Karpas-422 (cell line): ENCODE measurements at regions not wholly inside any gene's neighbourhood (a gene's known extent, or its start where the extent isn't known, plus 50 kb on each side); places are given as distances from the start of the nearest gene placed in this dataset.

Experiments used
- DNase-seq: peaks from one replicate; pipeline ENCODE4 v3.0.0-alpha.2; 2015
- H2AFZ ChIP-seq: fragments of 200-600 bp; sonication (generic); 2 replicates; pipeline ENCODE4 v1.6.1; 2014; ENCODE audit warnings: antibody characterized with exemption, low read length, mixed read lengths
- H3K27ac ChIP-seq: fragments of 200-600 bp; sonication (generic); 2 replicates; pipeline ENCODE4 v1.5.1; 2014; ENCODE audit warnings: mild to moderate bottlenecking, low read length, moderate library complexity
- H3K27me3 ChIP-seq: fragments of 200-600 bp; sonication (generic); 2 replicates; pipeline ENCODE4 v1.6.1; 2014; ENCODE audit warnings: low read length, mixed read lengths
- H3K36me3 ChIP-seq: fragments of 200-600 bp; sonication (generic); 2 replicates; pipeline ENCODE4 v1.6.1; 2014; ENCODE audit warnings: low read length, mixed read lengths; ENCODE audit not compliant: insufficient read depth
- H3K4me1 ChIP-seq: fragments of 200-600 bp; sonication (generic); 2 replicates; pipeline ENCODE4 v1.6.1; 2014; ENCODE audit warnings: mild to moderate bottlenecking, low read length, mixed read lengths
- H3K4me2 ChIP-seq: fragments of 200-600 bp; sonication (generic); 2 replicates; pipeline ENCODE4 v1.6.1; 2014; ENCODE audit warnings: low read length, low read depth, mild to moderate bottlenecking; ENCODE audit not compliant: poor library complexity, severe bottlenecking
- H3K4me3 ChIP-seq: fragments of 200-600 bp; sonication (generic); 2 replicates; pipeline ENCODE4 v1.5.1; 2014; ENCODE audit warnings: mild to moderate bottlenecking, antibody characterized with exemption, low read length, mixed read lengths
- H3K79me2 ChIP-seq: fragments of 200-600 bp; sonication (generic); 2 replicates; pipeline ENCODE4 v1.6.1; 2014; ENCODE audit warnings: mild to moderate bottlenecking, low read length, mixed read lengths
- H3K9ac ChIP-seq: fragments of 200-600 bp; sonication (generic); 2 replicates; pipeline ENCODE4 v1.6.0; 2014; ENCODE audit warnings: low read length
- H3K9me2 ChIP-seq: fragments of 200-600 bp; sonication (generic), shearing (Covaris generic); replicated peaks from 2 replicates; pipeline ENCODE4 v1.6.0; 2014; ENCODE audit warnings: mild to moderate bottlenecking, low read length, moderate library complexity; ENCODE audit not compliant: insufficient read depth
- H3K9me3 ChIP-seq: fragments of 300-700, 200-600 bp; sonication (generic); 2 replicates; pipeline ENCODE4 v1.6.1; 2014; ENCODE audit warnings: low read length, mixed read lengths
- H4K20me1 ChIP-seq: fragments of 200-600 bp; sonication (generic); 2 replicates; pipeline ENCODE4 v1.6.1; 2014; ENCODE audit warnings: mild to moderate bottlenecking, antibody characterized with exemption, low read length, low read depth; ENCODE audit not compliant: insufficient read depth

DNA sequence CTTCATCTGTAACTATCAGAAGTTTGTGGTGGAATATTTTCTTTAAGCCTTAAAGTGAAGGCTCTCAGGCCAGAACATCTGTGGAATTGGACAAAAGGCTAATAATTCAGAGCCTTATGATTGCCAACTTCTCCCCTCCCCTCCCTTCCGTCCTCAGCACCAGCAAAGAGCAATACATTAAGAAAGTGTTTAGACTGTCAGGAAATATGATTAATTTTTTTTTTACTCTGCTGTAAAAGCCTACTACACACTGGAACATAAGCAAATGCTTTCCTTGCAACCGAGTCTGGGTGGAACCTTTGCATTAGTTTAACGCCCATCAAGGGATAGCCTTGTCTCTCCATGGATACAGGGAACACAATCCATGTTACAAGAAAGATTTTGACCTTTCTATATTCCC lies 110.3 kb upstream of the TARS1 start:
- H3K27ac ChIP-seq, result no peak overlapping the region

DNA sequence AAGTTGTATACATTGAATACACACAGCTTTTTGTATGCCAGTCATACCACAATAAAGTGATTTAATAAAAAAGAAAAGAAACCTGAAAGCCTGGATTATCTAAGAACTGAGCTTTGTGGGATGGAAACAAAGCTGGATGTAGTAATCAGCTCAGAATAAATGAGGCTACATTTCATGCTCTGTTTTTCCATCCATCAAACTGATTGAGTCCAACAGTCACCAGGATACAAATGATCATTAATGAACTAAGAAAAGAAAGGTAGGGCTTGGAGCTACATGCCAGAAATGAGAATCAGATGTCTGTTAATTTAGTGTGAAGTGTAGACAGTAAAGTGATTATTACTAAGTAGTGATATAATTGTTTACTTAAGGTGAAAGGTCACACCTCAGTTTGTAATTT lies 109.8 kb upstream of the TARS1 start:
- Histone ChIP-seq H3K79me2 (no peaks in the 10 kb centered on the region), H3K4me2 (no peak overlapping the region), H3K9ac (no peak overlapping the region), H3K36me3 (no peaks in the 10 kb centered on the region), H3K4me3 (no peak overlapping the region), H3K27ac (no peak overlapping the region), H3K9me2 (no peaks in the 10 kb centered on the region), H3K27me3 (no peaks in the 10 kb centered on the region), H4K20me1 (no peaks in the 10 kb centered on the region), H3K4me1 (no peaks in the 10 kb centered on the region), H2AFZ (no peak overlapping the region), H3K9me3 (no peaks in the 10 kb centered on the region)
- DNase-seq, result no peak

More for the DNA sequence above, 110.3 kb upstream of the TARS1 start:
- Histone ChIP-seq H3K4me1 (no peaks in the 10 kb centered on the region), H2AFZ (no peak overlapping the region), H4K20me1 (no peaks in the 10 kb centered on the region), H3K9ac (no peak overlapping the region), H3K36me3 (no peaks in the 10 kb centered on the region), H3K4me3 (no peak overlapping the region), H3K9me2 (no peaks in the 10 kb centered on the region), H3K4me2 (no peak overlapping the region), H3K79me2 (no peaks in the 10 kb centered on the region), H3K9me3 (no peaks in the 10 kb centered on the region), H3K27me3 (no peaks in the 10 kb centered on the region)
- DNase-seq, result no peak

DNA sequence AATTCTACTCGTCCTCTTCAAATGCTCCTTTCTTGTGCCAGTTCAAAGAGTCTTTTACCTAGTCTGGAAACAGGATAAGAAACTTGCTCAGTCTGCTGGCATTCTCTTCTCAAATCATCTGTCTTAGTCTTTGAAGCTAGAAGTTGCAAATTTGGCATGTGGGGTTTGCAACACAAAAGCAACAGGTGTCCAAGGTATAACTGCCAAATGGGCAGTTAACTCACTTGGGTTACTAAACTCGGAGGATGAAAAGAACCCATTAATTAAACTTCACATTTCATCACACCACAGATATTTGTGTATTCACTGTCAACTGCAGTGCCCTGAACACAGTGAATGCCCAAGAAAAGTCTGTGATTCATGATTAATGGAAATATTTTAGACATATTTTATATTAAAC lies 108.0 kb upstream of the TARS1 start:
- H3K36me3 ChIP-seq, result no peaks in the 10 kb centered on the region
- no peak overlapping the region for H3K9ac ChIP-seq
- no peak overlapping the region for H3K4me3 ChIP-seq
- H3K4me1 ChIP-seq, result no peaks in the 10 kb centered on the region
- no peak overlapping the region for H3K4me2 ChIP-seq
- H3K9me3 ChIP-seq, result no peaks in the 10 kb centered on the region
- DNase-seq, result no peak
- no peaks in the 10 kb centered on the region for H3K9me2 ChIP-seq
- no peaks in the 10 kb centered on the region for H4K20me1 ChIP-seq
- H3K27ac ChIP-seq, result no peak overlapping the region
- no peaks in the 10 kb centered on the region for H3K79me2 ChIP-seq
- no peaks in the 10 kb centered on the region for H3K27me3 ChIP-seq
- no peak overlapping the region for H2AFZ ChIP-seq

DNA sequence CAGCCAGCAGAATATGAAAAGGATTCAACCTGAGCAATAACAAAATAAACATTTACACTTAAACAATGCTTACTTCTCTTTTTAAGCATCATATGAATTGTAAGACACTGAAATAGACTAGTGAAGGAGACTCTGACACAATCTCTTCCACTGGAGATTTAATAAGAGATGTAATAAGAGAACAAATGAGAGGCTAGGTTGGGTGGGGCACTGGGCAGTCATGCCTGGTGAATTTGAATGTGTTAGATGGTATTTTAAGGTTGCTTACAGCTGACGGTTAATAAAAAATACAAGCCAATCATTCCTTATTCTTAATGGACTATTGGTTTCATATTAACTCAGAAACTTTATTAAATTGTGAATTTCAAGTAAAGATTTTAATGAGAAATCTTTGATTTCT lies 105.9 kb upstream of the TARS1 start:
- Histone ChIP-seq H4K20me1 (no peaks in the 10 kb centered on the region), H3K27me3 (no peaks in the 10 kb centered on the region), H3K27ac (no peak overlapping the region), H2AFZ (no peak overlapping the region), H3K4me2 (no peak overlapping the region), H3K4me3 (no peak overlapping the region), H3K9ac (no peak overlapping the region), H3K9me2 (no peaks in the 10 kb centered on the region), H3K9me3 (no peaks in the 10 kb centered on the region), H3K79me2 (no peaks in the 10 kb centered on the region), H3K4me1 (no peaks in the 10 kb centered on the region), H3K36me3 (no peaks in the 10 kb centered on the region)
- no peak for DNase-seq

DNA sequence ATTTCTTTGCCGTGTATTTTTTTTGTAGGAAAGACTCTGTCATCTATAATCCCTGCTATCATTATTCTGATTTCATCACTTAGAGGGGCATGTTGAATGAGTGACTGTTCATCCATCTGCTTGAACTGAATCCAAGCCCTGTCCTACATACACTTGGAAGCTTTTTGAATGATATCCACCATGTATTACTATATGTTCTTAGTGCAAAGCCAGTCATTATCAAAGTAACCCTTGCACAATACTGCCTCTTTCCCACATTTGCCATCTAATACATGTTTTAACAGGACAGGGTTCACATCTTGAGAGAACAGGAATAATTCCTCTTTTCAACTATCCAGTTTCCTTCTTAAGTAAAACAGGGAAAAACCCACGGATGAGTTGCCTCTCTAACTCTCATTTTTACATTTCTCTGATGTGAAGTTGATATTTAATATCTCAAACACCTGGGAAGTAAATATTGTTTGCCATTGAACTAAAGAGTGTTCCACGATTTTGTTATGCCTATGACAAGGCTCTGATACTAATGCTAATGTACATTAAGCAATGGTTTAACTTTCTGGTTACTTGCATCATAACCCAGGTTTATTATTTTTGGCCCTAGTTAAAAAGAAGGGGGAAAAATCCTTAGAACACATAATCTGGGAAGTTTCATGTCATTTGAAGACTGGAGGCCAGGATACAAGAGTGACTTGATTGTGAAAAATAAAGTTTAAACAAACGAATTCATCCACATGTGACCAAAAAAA lies 103.7 kb upstream of the TARS1 start:
- no peak overlapping the region for H3K27ac ChIP-seq
- H3K4me3 ChIP-seq, result no peak overlapping the region
- H3K27me3 ChIP-seq, result no peaks in the 10 kb centered on the region
- H3K4me2 ChIP-seq, result no peak overlapping the region
- H3K36me3 ChIP-seq, result no peaks in the 10 kb centered on the region
- H3K9me2 ChIP-seq, result no peaks in the 10 kb centered on the region
- H4K20me1 ChIP-seq, result no peaks in the 10 kb centered on the region
- H2AFZ ChIP-seq, result no peak overlapping the region
- H3K9ac ChIP-seq, result no peak overlapping the region
- DNase-seq, result no peak
- no peaks in the 10 kb centered on the region for H3K4me1 ChIP-seq
- H3K79me2 ChIP-seq, result no peaks in the 10 kb centered on the region
- H3K9me3 ChIP-seq, result no peaks in the 10 kb centered on the region

DNA sequence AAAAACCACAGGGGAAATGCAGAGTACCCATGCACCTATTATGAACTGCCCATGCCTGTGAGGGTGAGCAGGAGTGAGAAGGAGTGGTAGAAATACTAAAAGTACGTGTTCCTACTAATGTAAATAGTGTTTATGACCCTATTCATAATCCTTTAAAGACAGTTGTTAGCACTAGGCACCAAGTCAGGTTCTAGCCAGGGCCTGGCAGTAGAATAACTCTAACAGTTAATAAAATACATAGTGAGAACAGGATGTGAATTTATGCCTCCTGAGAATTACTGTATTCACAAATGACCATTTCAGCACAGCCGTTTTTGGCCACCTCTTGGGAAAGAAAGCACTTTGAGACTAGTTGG lies 103.2 kb upstream of the TARS1 start:
- Histone ChIP-seq H3K4me3 (no peak overlapping the region), H3K36me3 (no peaks in the 10 kb centered on the region), H3K27me3 (no peaks in the 10 kb centered on the region), H3K9ac (no peak overlapping the region), H3K27ac (no peak overlapping the region), H2AFZ (no peak overlapping the region), H4K20me1 (no peaks in the 10 kb centered on the region), H3K9me2 (no peaks in the 10 kb centered on the region), H3K4me2 (no peak overlapping the region), H3K9me3 (no peaks in the 10 kb centered on the region), H3K4me1 (no peaks in the 10 kb centered on the region), H3K79me2 (no peaks in the 10 kb centered on the region)
- no peak for DNase-seq

DNA sequence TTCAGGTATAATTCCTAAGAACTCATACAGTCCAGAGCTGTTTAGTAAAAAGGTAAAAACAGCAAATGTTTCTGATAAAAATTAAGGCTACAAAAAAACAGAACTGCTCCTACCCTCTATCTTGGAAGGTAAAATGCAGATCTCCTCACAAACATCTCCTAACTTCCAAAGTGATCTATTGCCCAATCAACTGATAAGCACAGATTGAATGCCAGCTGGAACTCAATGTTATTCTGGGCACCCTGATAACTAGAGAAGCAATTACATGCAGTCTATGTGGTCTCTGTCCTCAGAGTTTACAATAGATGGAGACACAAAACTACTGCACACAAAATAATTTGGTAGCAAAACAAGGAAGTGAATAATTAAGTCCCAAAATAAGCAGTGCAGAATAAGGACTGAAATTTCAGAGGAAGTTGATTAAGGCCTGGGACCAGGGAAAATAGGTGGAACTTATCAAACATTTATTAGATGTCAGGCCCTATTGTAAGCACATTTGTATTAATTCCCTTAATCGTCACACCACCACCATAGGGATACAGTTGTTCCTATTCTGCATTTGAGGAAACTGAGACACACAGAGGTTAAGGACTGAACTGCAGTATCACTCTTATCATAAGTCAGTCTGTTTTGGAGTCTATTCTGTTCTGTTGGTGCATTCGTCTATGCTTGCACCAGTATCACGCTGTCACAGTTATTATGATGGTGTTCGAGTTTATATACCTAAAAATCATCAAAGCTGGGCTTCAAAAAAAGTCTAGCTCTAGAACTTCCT lies 102.2 kb upstream of the TARS1 start:
- Histone ChIP-seq H3K9me2 (no peaks in the 10 kb centered on the region), H3K4me1 (no peaks in the 10 kb centered on the region), H3K27me3 (no peaks in the 10 kb centered on the region), H4K20me1 (no peaks in the 10 kb centered on the region), H3K79me2 (no peaks in the 10 kb centered on the region), H3K9ac (no peak overlapping the region), H3K4me2 (no peak overlapping the region), H3K4me3 (no peak overlapping the region), H3K9me3 (no peaks in the 10 kb centered on the region), H3K27ac (no peak overlapping the region), H3K36me3 (no peaks in the 10 kb centered on the region), H2AFZ (no peak overlapping the region)
- DNase-seq, result no peak

DNA sequence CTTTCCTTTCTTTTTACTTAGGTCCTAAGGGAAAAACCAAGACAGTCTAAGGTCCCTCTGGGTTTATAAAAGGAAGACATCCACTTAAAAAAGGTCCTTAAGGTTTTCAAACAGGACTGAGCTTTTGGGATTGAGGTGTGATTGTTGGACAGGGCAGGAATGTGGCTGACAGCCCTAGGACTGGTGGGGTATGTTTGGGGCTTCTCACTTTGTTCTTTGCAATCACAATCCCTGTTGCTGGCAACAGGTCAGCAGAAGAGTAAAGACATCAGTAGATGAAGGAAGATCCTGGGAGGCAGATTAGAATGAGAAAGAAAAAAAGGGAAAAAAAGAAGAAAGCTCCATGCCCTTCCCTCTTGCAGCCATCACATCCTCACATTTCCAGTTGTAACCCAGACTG lies 101.4 kb upstream of the TARS1 start:
- no peaks in the 10 kb centered on the region for H4K20me1 ChIP-seq
- H3K79me2 ChIP-seq, result no peaks in the 10 kb centered on the region
- H3K27ac ChIP-seq, result no peak overlapping the region
- H3K9me2 ChIP-seq, result no peaks in the 10 kb centered on the region
- H3K9me3 ChIP-seq, result no peaks in the 10 kb centered on the region
- H3K4me2 ChIP-seq, result no peak overlapping the region
- no peak for DNase-seq
- no peaks in the 10 kb centered on the region for H3K27me3 ChIP-seq
- no peaks in the 10 kb centered on the region for H3K36me3 ChIP-seq
- no peaks in the 10 kb centered on the region for H3K4me1 ChIP-seq
- no peak overlapping the region for H3K4me3 ChIP-seq
- no peak overlapping the region for H2AFZ ChIP-seq
- no peak overlapping the region for H3K9ac ChIP-seq
